GM06990 (cell line): ENCODE measurements at regions not wholly inside any gene's neighbourhood (a gene's known extent, or its start where the extent isn't known, plus 50 kb on each side); places are given as distances from the start of the nearest gene placed in this dataset.
A peak's percentile ranks its signal among the peaks of the same experiment; 100 is the strongest.

Experiments used
- DNase-seq: peaks from one replicate; pipeline ENCODE4 v3.0.0-alpha.2; 2011; ENCODE audit not compliant: insufficient read length; ENCODE audit errors: extremely low read depth
- H3K27me3 ChIP-seq: replicated peaks from 2 replicates; pipeline ENCODE4 v1.6.0; 2011; ENCODE audit warnings: low read length; ENCODE audit not compliant: control insufficient read depth, insufficient read depth
- H3K36me3 ChIP-seq: 2 replicates; pipeline ENCODE4 v1.5.1; 2011; ENCODE audit warnings: low read length; ENCODE audit not compliant: control insufficient read depth, insufficient read depth
- H3K4me3 ChIP-seq: replicated peaks from 2 replicates; pipeline ENCODE4 v1.5.1; 2011; ENCODE audit warnings: low read depth, mild to moderate bottlenecking, control low read depth, low read length
- CTCF ChIP-seq: IDR thresholded peaks from 2 replicates; pipeline ENCODE4 v1.5.1; 2011; ENCODE audit warnings: low read length, control low read depth, mild to moderate bottlenecking, inconsistent platforms; ENCODE audit not compliant: insufficient read depth, poor library complexity, severe bottlenecking

DNA sequence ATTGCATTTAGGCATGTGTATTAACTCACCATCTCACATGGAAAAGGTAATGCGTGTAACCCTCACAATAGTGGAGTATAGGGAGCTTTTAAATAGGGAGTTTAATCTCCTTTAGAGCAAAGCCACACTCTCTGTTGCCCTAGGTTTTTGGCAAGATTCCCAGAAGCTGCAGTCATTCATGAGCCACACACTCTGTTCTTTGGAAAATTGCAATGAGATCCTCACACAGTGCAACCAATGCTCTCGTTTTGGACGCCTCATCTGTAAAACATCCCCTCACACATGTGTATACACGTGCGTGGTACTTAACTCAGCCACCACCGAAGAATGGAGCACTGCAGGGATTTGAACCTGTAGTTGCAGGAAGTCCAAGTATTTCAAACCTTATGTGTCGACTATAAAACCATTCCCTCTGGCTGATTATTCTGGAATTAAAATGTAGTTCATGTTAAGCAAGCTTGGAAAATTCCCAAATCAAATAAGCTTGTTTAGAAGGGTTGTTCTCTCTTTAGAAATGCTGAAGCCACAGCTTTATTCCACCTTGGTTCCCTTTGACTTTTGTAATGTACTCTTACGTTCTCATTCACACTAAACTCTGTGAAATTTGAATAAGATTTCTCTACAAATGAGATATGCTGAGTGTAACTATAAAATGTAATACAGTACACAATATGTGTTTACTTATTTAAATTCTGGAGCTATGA lies 489.8 kb upstream of the MANEA start:
- no peak overlapping the region for H3K4me3 ChIP-seq
- no peak for DNase-seq
- no peaks in the 10 kb centered on the region for H3K27me3 ChIP-seq
- TF ChIP-seq CTCF: no peak
- H3K36me3 ChIP-seq: no peaks in the 10 kb centered on the region

GRCh38 chr6:95091823-95092436 lies 485.4 kb upstream of the MANEA start:
- Histone ChIP-seq H3K27me3 (no peaks in the 10 kb centered on the region), H3K4me3 (no peak overlapping the region), H3K36me3 (no peaks in the 10 kb centered on the region)
- TF ChIP-seq CTCF: peak; percentile 46
- no peak for DNase-seq

DNA sequence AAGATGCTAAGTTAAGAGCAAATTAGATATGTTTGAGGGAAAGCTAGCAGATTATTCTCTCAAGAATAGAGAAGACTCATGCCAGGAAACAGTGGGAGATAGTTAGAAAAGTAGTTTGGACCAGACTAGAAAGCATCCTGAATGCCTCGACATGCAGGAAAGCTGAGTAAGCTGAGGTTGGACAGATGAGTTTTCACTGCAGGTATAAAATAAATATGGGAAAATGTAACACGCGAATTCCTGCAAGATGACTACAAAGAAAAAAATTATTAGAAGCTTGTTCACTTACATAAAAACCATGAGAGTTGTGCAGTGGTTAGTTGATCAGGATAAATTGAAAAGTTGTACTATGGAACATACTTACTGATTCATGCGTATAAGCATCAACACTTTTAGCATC lies 484.2 kb upstream of the MANEA start:
- TF ChIP-seq CTCF: no peak
- Histone ChIP-seq H3K27me3 (no peaks in the 10 kb centered on the region), H3K4me3 (no peak overlapping the region), H3K36me3 (no peaks in the 10 kb centered on the region)
- DNase-seq: no peak

DNA sequence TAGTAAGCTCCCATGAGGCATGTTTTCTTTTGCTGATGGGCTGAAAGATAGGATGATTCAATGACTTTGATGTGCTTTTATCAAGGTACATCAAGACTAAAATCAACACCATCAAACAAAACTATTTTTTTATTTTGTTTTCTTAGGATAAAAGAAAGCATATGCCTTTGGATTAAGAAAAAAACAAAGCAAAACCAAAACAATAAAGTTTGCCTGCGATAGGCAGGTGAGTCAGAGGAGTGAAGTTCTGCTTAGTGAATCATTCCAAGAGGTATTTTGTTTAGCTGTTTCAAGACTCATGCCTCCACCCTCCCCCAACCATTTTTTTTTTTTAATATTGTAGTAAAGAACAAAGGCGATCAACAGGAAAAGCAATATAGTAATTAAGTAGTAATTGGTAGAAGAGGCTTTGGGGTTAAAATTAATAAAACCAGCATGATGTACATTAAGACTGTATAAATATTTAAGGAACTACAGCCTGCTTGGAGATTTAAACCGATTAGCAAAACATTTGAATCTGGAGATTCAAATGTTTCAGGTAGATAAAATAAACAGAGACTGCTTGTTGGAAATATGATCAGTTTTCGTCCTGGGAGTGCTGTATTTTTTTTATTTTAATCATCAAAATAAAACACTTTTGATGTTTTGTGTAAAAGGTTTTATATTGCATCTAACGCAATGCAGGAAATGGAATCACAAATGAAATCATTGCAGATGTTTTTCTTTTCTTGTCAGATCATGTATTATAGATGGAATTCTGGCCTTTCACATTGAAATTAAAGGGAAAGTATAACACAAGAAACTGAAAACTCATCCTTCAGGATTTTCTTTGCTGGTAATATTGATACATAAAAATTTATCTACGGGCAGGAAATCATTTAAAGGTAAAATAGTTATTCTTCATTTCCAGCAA lies 482.3 kb upstream of the MANEA start:
- no peak for DNase-seq

GRCh38 chr6:95095855-95096254 lies 481.5 kb upstream of the MANEA start:
- no peaks in the 10 kb centered on the region for H3K27me3 ChIP-seq
- no peaks in the 10 kb centered on the region for H3K36me3 ChIP-seq
- no peak overlapping the region for H3K4me3 ChIP-seq
- no peak for TF ChIP-seq CTCF
- no peak for DNase-seq

More for the DNA sequence above, 482.3 kb upstream of the MANEA start:
- Histone ChIP-seq H3K36me3 (no peaks in the 10 kb centered on the region), H3K27me3 (no peaks in the 10 kb centered on the region), H3K4me3 (no peak overlapping the region)
- TF ChIP-seq CTCF: no peak
